ENCODE measurements at regions not wholly inside any gene's neighbourhood (a gene's known extent, or its start where the extent isn't known, plus 50 kb on each side); places are given as distances from the start of the nearest gene placed in this dataset.

- intact Hi-C loops (cut with micrococcal nuclease; ENCODE audit: unreplicated experiment): no loop called here
- H3K4me3 ChIP-seq (replicated peaks in 1 of 3; ENCODE audit: insufficient read depth in 1 of 3, low read depth in 2 of 3, low read length in 3 of 3): no peak overlapping the region
- H2AFZ ChIP-seq (ENCODE audit: low read length): no peak overlapping the region
- no peaks in the 10 kb centered on the region for H3K79me2 ChIP-seq (ENCODE audit: insufficient read depth, low read length)
- H3K9me3 ChIP-seq (ENCODE audit: low read length): no peaks in the 10 kb centered on the region
- ATAC-seq: no peak
- no peak for FAIRE-seq
- H3K36me3 ChIP-seq (replicated peaks in 1 of 2; ENCODE audit: control insufficient read depth in 1 of 2, insufficient read depth in 2 of 2, low read length in 2 of 2): no peaks in the 10 kb centered on the region
- TF ChIP-seq ARNTL (CRISPR knock-in tag; IDR thresholded peaks at IDR 0.05): no peak
- no peak for TF ChIP-seq REL (CRISPR knock-in tag; conservative IDR thresholded peaks at IDR 0.05)
- no peak for TF ChIP-seq NCOA1 (CRISPR knock-in tag; IDR thresholded peaks at IDR 0.05)
- no peak for TF ChIP-seq ZNF224 (CRISPR knock-in tag; IDR thresholded peaks at IDR 0.05)
- no peak for TF ChIP-seq TAF1 (CRISPR knock-in tag; IDR thresholded peaks at IDR 0.05)
- TF ChIP-seq ZNF883 (CRISPR knock-in tag; IDR thresholded peaks at IDR 0.05; ENCODE audit: not compliant biosample characterization): no peak
- no peak for TF ChIP-seq NAIF1 (CRISPR knock-in tag; IDR thresholded peaks at IDR 0.05; ENCODE audit: borderline replicate concordance)
- no peak for TF ChIP-seq ZNF205 (CRISPR knock-in tag; IDR thresholded peaks at IDR 0.05)
- no peak for TF ChIP-seq ATF7 (IDR thresholded peaks at IDR 0.05)
- TF ChIP-seq ATF7 (CRISPR knock-in tag; IDR thresholded peaks at IDR 0.05): no peak
- TF ChIP-seq NFIB (CRISPR knock-in tag; IDR thresholded peaks at IDR 0.05; ENCODE audit: borderline replicate concordance): no peak
- no peak for TF ChIP-seq ZNF235 (CRISPR knock-in tag; IDR thresholded peaks at IDR 0.05; ENCODE audit: borderline replicate concordance)
- TF ChIP-seq POLR2AphosphoS2 (IDR thresholded peaks at IDR 0.05; ENCODE audit: low read depth, low read length): no peak
- no peak for TF ChIP-seq NPAS2 (CRISPR knock-in tag; IDR thresholded peaks at IDR 0.05; ENCODE audit: borderline replicate concordance)
- no peak for TF ChIP-seq NCOA2 (CRISPR knock-in tag; IDR thresholded peaks at IDR 0.05)
- no peak for TF ChIP-seq ZSCAN31 (CRISPR knock-in tag; IDR thresholded peaks at IDR 0.05; ENCODE audit: low read depth)
- no peak for TF ChIP-seq SCMH1 (CRISPR knock-in tag; IDR thresholded peaks at IDR 0.05; ENCODE audit: borderline replicate concordance)
- no peak for TF ChIP-seq SALL2 (CRISPR knock-in tag; IDR thresholded peaks at IDR 0.05)
- no peak for TF ChIP-seq ZNF766 (CRISPR knock-in tag; IDR thresholded peaks at IDR 0.05; ENCODE audit: borderline replicate concordance)
- TF ChIP-seq ZNF7 (CRISPR knock-in tag; IDR thresholded peaks at IDR 0.05): no peak
- TF ChIP-seq RBFOX2 (IDR thresholded peaks at IDR 0.05; ENCODE audit: low read depth, low read length): no peak
- CTCF ChIA-PET (ENCODE audit: low intra/inter-chr PET ratio, low total read pairs): no interaction called here
- no peaks in the 10 kb centered on the region for H4K20me1 ChIP-seq (ENCODE audit: insufficient read depth, low read length)
- BruUV-seq (replicated peaks): no TSS peak
- DNase-seq (ENCODE audit: low spot score): no peak
- POLR2A ChIA-PET: no interaction called here
- H3K4me1 ChIP-seq (ENCODE audit: insufficient read depth, low read length): no peaks in the 10 kb centered on the region
- no peak overlapping the region for H3K27ac ChIP-seq (ENCODE audit: extremely low read length, insufficient read depth, low read length)
- H3K9ac ChIP-seq (ENCODE audit: insufficient read depth, low read depth, low read length): no peak overlapping the region
- no peak overlapping the region for H3K4me2 ChIP-seq (ENCODE audit: low read depth, low read length)
- in situ Hi-C loops (cut with HindIII; ENCODE audit: extremely low pct_ligation_motif_present, low pct_unique_long_range_greater_than_20kb): no loop called here
- no peaks in the 10 kb centered on the region for H3K27me3 ChIP-seq (ENCODE audit: control insufficient read depth in 1 of 2, insufficient read depth in 2 of 2, low read length in 2 of 2)
- 12% methylated on average over 1 of the region's 1 CpG for WGBS (ENCODE audit: low lambda C conversion rate)
These were observed 129.1 kb downstream of the RCHY1 start for GRCh38 chr4:75385106-75385505.
